Kidney (tissue), 13 donors: ENCODE measurements at regions not wholly inside any gene's neighbourhood (a gene's known extent, or its start where the extent isn't known, plus 50 kb on each side); places are given as distances from the start of the nearest gene placed in this dataset.
A peak's percentile ranks its signal among the peaks of the same experiment; 100 is the strongest.
"Not testable (repeated sequence)": the region's sequence is repeated elsewhere in the genome, so short reads cannot be mapped to it uniquely, and the experiment has no call there.

Experiments used
- DNase-seq, 5 donors: peaks; one replicate each; pipeline ENCODE4 v3.0.0-alpha.2; 2013 to 2020
- FAIRE-seq: peaks from 2 replicates; lab custom pipeline; 2012; peaks lifted over from hg19 to GRCh38; lab: Jason Lieb, UNC
- H3K27ac ChIP-seq, 2 donors: one replicate each; pipeline ENCODE4 v1.7.0; 2013; ENCODE audit warnings: low read depth in 2 of 2, low read length in 2 of 2, inconsistent platforms in 1 of 2
- H3K27me3 ChIP-seq: one replicate; pipeline ENCODE4 v1.7.1; 2013; ENCODE audit warnings: low read length, inconsistent platforms; ENCODE audit not compliant: control insufficient read depth, insufficient read depth
- H3K36me3 ChIP-seq, 3 donors: one replicate each; pipeline versions ENCODE4 v1.7.0 to v1.7.1; 2013; ENCODE audit warnings: low read length in 3 of 3, control low read depth in 1 of 3, inconsistent platforms in 1 of 3; ENCODE audit not compliant: insufficient read depth in 3 of 3, control insufficient read depth in 2 of 3
- H3K4me1 ChIP-seq, 3 donors: one replicate each; pipeline versions ENCODE4 v1.7.0 to v1.7.1; 2013; ENCODE audit warnings: low read length in 3 of 3, inconsistent platforms in 1 of 3, low read depth in 1 of 3; ENCODE audit not compliant: control insufficient read depth in 2 of 3, insufficient read depth in 2 of 3
- H3K4me3 ChIP-seq, 3 donors: one replicate each; pipeline versions ENCODE4 v1.7.0 to v1.8.1; 2013; ENCODE audit warnings: low read length in 3 of 3, control low read depth in 1 of 3, inconsistent platforms in 1 of 3
- H3K9ac ChIP-seq, 3 donors: one replicate each; pipeline versions ENCODE4 v1.7.0 to v1.7.1; 2013; ENCODE audit warnings: low read length in 3 of 3, control low read depth in 1 of 3, inconsistent platforms in 1 of 3
- H3K9me3 ChIP-seq, 3 donors: one replicate each; pipeline versions ENCODE4 v1.7.0 to v1.7.1; 2013; ENCODE audit warnings: low read length in 3 of 3, control low read depth in 1 of 3, inconsistent platforms in 1 of 3; ENCODE audit not compliant: control insufficient read depth in 2 of 3, insufficient read depth in 1 of 3
- intact Hi-C: fragments of 100-400 bp; cut with DNase I; formaldehyde crosslinking; loops from one replicate; pipeline ENCODE4 v1.11.1; 2022
- TF ChIP-seq, protein P1 (sequence below): IDR thresholded peaks from 3 replicates; pipeline ENCODE4 v1.5.1; 2012; ENCODE audit warnings: mild to moderate bottlenecking, moderate library complexity, borderline replicate concordance; ENCODE audit not compliant: insufficient read depth; ENCODE audit errors: extremely low read depth
- donor health status: control.
- donor health status: control.
- donor health status: control.
- donor health status: control.
- donor health status: control.
- donor health status: DM: yes; HTN: yes; CAD: no.
- donor health status: Normal renal cell carcinoma (clear cell type).

DNA sequence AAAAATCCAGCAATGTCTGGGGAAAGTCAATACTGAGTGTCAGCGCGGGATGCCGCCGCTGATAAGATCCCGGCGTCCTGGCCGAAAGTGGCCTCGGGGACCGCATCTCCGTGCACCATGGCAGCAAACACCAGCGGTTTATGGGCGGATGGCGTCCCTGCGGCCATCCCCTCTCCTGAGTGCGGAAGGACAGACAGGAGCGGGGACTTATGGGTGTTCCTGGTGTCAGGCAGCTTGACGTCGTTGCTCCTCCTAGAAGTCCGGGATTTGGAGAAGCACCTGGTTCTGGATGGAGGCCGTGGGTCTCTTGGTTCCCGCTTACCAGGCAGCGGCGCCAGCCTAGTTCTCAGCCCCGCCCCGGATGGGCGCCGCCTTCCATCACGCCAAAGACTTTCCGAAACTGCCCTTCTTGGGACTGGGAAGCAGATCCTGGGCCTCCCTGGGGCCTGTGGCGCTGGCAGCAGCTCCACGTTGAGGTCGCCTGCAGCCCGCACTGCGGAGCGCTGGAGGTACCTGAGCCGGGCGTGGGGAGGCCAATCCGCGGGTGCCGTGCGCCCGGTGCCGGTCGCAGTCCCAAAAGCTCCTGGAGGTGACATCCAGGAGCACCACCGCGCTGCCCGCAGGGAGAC lies 119.1 kb downstream of the CCDC74A start:
- peak in 1 of 5 donors; percentile 6 for DNase-seq
- no peak overlapping the region for H3K27ac ChIP-seq
- H3K36me3 ChIP-seq = peaks cover 0 to 2% (median 0%) of the 10 kb centered on the region in 3 donors
- H3K27me3 ChIP-seq = peaks cover 4% of the 10 kb centered on the region
- intact Hi-C loops = no loop called here
- FAIRE-seq = no peak
- no peaks in the 10 kb centered on the region for H3K9me3 ChIP-seq
- TF ChIP-seq, protein P1, sequence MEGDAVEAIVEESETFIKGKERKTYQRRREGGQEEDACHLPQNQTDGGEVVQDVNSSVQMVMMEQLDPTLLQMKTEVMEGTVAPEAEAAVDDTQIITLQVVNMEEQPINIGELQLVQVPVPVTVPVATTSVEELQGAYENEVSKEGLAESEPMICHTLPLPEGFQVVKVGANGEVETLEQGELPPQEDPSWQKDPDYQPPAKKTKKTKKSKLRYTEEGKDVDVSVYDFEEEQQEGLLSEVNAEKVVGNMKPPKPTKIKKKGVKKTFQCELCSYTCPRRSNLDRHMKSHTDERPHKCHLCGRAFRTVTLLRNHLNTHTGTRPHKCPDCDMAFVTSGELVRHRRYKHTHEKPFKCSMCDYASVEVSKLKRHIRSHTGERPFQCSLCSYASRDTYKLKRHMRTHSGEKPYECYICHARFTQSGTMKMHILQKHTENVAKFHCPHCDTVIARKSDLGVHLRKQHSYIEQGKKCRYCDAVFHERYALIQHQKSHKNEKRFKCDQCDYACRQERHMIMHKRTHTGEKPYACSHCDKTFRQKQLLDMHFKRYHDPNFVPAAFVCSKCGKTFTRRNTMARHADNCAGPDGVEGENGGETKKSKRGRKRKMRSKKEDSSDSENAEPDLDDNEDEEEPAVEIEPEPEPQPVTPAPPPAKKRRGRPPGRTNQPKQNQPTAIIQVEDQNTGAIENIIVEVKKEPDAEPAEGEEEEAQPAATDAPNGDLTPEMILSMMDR = no peak
- no peak overlapping the region for H3K9ac ChIP-seq
- H3K4me3 ChIP-seq = no peak overlapping the region
- no peaks in the 10 kb centered on the region for H3K4me1 ChIP-seq

DNA sequence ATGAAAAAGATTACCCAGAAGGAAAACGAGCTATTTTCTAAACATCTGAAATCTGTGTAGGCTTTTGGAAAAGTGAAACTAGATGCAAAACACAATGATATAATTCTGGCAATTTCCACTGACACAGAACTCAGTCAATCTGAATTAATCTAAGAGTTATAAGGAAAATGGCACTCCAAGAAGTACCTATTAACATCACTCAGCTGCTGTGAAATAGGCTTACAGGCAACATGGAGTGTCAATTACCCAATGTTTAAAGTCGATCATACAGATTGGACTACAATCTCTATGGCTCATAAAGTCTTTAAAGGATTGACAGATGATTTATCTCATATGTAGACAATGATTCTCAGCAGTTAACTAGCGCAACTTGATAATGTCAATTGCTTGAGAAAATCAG lies 120.9 kb downstream of the CCDC74A start:
- H3K27me3 ChIP-seq, H3K36me3 ChIP-seq, H3K9ac ChIP-seq, H3K4me1 ChIP-seq, FAIRE-seq, intact Hi-C loops, DNase-seq, H3K27ac ChIP-seq, H3K9me3 ChIP-seq, H3K4me3 ChIP-seq: not testable (repeated sequence)

DNA sequence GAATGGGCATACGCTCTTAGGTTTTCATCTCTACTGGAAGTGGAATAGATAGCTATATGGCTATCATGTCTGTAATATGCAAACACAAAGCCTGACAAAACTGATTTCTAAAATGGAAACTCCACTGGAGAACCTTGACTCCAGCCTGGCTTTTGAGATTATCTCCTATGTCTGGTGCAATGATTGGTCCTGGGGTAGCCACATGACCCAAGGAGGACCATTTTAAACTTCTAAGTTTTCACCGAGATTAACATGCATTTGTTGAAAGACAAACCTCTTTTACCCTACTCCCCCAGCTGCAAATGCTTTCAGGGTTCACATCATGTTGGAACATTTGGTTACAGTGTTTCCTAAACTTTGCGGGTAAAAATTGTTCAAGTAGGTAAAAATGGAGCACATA lies 124.6 kb downstream of the CCDC74A start:
- H3K9ac ChIP-seq, FAIRE-seq, H3K9me3 ChIP-seq, H3K27me3 ChIP-seq, H3K4me1 ChIP-seq, H3K36me3 ChIP-seq, H3K27ac ChIP-seq, intact Hi-C loops, H3K4me3 ChIP-seq, DNase-seq: not testable (repeated sequence)

DNA sequence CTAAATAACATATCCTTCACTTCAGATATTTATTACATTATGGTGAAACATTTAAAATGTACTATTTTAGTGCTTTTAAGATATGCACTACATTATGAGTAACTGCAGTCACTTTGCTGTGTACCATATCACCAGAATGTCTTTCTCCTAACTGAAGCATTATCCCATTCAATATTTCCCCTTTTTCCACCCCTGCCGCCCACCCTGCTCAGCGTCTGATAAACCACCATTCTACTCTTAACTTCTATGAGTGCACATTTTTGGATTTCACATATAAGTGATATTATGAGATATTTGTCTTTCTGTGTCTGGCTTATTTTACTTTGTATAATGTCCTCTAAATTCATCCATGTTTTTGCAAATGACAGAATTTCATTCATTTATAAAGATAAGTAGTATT lies 126.4 kb downstream of the CCDC74A start:
- intact Hi-C loops, DNase-seq, H3K27me3 ChIP-seq, H3K9me3 ChIP-seq, H3K27ac ChIP-seq, H3K36me3 ChIP-seq, H3K4me3 ChIP-seq, FAIRE-seq, H3K9ac ChIP-seq, H3K4me1 ChIP-seq: not testable (repeated sequence)

DNA sequence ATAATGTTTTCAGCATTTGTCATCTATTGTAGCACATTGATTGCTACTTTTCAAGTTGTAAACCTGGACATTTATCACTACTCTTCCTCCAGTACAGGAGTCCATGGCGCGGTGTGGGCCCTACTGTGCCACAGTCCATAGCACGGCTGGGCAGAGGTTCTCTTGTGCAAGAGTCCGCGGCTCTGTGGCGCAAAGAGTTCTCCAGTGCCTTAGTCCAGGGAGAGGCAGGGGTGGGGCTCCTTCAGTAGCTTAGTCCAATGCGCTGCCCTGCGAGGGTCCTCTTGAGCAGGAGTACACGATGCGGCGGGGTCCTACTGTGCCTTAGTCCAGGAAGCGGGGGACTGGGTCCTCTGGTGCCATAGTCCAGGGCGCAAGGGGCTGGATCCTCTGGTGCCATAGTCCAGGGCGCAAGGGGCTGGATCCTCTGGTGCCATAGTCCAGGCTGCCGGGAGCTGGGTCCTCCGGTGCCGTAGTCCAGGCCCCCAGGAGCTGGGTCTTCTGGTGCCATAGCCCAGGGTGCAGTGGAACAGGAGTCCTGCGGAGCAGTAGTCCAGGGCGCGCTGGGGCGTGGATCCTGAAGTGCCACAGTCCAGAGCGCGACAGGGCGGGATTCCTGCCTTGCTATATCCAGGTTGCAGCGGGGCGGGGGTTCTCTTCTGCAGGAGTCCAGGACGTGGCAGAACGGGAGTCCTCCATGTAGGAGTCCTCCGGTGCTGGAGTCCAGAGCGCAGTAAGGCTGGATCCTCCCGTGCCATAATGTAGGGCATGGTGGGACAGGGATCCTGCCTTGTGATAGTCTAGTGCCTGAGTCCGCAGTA lies 129.3 kb downstream of the CCDC74A start:
- no peak overlapping the region for H3K4me3 ChIP-seq
- no peak for DNase-seq

More for the DNA sequence above, 129.3 kb downstream of the CCDC74A start:
- Histone ChIP-seq H3K27me3 (no peaks in the 10 kb centered on the region), H3K9me3 (no peaks in the 10 kb centered on the region), H3K36me3 (no peaks in the 10 kb centered on the region), H3K4me1 (no peaks in the 10 kb centered on the region), H3K27ac (no peak overlapping the region), H3K9ac (no peak overlapping the region)
- no peak for FAIRE-seq
- TF ChIP-seq, protein P1 = no peak
- intact Hi-C loops = no loop called here
